ENCODE measurements at regions not wholly inside any gene's neighbourhood (a gene's known extent, or its start where the extent isn't known, plus 50 kb on each side); places are given as distances from the start of the nearest gene placed in this dataset.

GRCh38 chr2:116918574-116918973, 895.9 kb upstream of the DDX18 start:
- TF ChIP-seq POLR2AphosphoS5 (IDR thresholded peaks at IDR 0.05; ENCODE audit: low read depth, low read length) (no peak), CTCF (IDR thresholded peaks at IDR 0.05 in 2 of 3, conservative IDR thresholded peaks at IDR 0.05 in 1 of 3; ENCODE audit: borderline replicate concordance in 1 of 3, insufficient read depth in 1 of 3, low read depth in 2 of 3, low read length in 2 of 3) (no peak)
